NCI-H2107 treated with DMSO at 0.1 percent for 48 hours (cell line): ENCODE measurements at regions not wholly inside any gene's neighbourhood (a gene's known extent, or its start where the extent isn't known, plus 50 kb on each side); places are given as distances from the start of the nearest gene placed in this dataset.
A peak's percentile ranks its signal among the peaks of the same experiment; 100 is the strongest.

Experiments
- DNase-seq: peaks from one replicate; lab custom pipeline; 2025; ENCODE audit not compliant: unreplicated experiment; lab: John Stamatoyannopoulos, UW

GRCh38 chr13:82654861-82655855 lies 1227.1 kb downstream of the SLITRK1 start:
- no peak for DNase-seq

GRCh38 chr13:82654143-82654542 lies 1228.1 kb downstream of the SLITRK1 start:
- no peak for DNase-seq

- no peak for DNase-seq
Measured at GRCh38 chr13:82647540-82647939, 1234.7 kb downstream of the SLITRK1 start.

GRCh38 chr13:82636119-82636518 lies 1246.2 kb downstream of the SLITRK1 start:
- no peak for DNase-seq

GRCh38 chr13:82634946-82635345 lies 1247.3 kb downstream of the SLITRK1 start:
- DNase-seq, result no peak

GRCh38 chr13:82627183-82627582 lies 1255.1 kb downstream of the SLITRK1 start:
- peak; percentile 56 for DNase-seq

GRCh38 chr13:82625717-82626116 lies 1256.6 kb downstream of the SLITRK1 start:
- DNase-seq, result no peak

- no peak for DNase-seq
Measured at GRCh38 chr13:82615043-82615442, 1267.2 kb downstream of the SLITRK1 start.

GRCh38 chr13:82614086-82614485 lies 1268.2 kb downstream of the SLITRK1 start:
- DNase-seq, result no peak

- no peak for DNase-seq
Measured at GRCh38 chr13:82606008-82606407, 1276.3 kb downstream of the SLITRK1 start.

GRCh38 chr13:82597747-82598146 lies 1284.5 kb downstream of the SLITRK1 start:
- no peak for DNase-seq

GRCh38 chr13:82593239-82593638 lies 1289.0 kb downstream of the SLITRK1 start:
- DNase-seq, result no peak

GRCh38 chr13:82571653-82572052 lies 1310.6 kb downstream of the SLITRK1 start:
- no peak for DNase-seq

GRCh38 chr13:82569581-82569980 lies 1312.7 kb downstream of the SLITRK1 start:
- DNase-seq, result no peak

GRCh38 chr13:82566864-82567263 lies 1315.4 kb downstream of the SLITRK1 start:
- DNase-seq, result no peak

GRCh38 chr13:82565201-82565600 lies 1317.1 kb downstream of the SLITRK1 start:
- DNase-seq, result no peak

GRCh38 chr13:82560889-82561288 lies 1321.4 kb downstream of the SLITRK1 start:
- no peak for DNase-seq

- no peak for DNase-seq
Measured at GRCh38 chr13:82522872-82523271, 1359.4 kb downstream of the SLITRK1 start.

- DNase-seq, result no peak
Measured at GRCh38 chr13:82506805-82507414, 1375.4 kb downstream of the SLITRK1 start.

GRCh38 chr13:82501834-82502233 lies 1380.4 kb downstream of the SLITRK1 start:
- no peak for DNase-seq

- no peak for DNase-seq
Measured at GRCh38 chr13:82480415-82480814, 1401.9 kb downstream of the SLITRK1 start.

- no peak for DNase-seq
Measured at GRCh38 chr13:82477436-82477835, 1404.8 kb downstream of the SLITRK1 start.
